GM21515 (cell line): ENCODE measurements at regions not wholly inside any gene's neighbourhood (a gene's known extent, or its start where the extent isn't known, plus 50 kb on each side); places are given as distances from the start of the nearest gene placed in this dataset.
"Not testable (repeated sequence)": the region's sequence is repeated elsewhere in the genome, so short reads cannot be mapped to it uniquely, and the experiment has no call there.

ENCODE experiments used
- ATAC-seq: cut with Tn5 transposase; IDR thresholded peaks from one replicate; pipeline ENCODE4 v1.9.1; 2021; ENCODE audit not compliant: unreplicated experiment

DNA sequence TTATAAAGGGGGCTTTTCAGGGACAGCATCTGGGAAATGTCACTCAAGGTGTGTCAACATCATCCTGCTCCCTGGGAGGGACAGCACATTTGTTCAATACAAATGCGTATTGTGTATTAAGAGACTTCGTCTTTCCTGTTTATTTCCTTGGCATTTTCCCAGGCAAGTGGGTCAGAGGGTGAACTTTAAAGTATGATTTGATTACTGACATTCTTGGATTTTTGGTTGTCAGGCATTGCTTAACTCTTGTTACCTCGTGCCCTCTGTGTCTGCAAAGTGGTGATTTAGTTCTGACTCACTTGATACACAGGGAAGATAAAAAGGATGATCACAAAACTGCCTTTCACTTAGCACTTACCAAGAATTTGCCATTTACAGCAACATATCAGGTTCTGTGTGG lies 292.7 kb downstream of the SUCLA2 start:
- ATAC-seq: no peak

DNA sequence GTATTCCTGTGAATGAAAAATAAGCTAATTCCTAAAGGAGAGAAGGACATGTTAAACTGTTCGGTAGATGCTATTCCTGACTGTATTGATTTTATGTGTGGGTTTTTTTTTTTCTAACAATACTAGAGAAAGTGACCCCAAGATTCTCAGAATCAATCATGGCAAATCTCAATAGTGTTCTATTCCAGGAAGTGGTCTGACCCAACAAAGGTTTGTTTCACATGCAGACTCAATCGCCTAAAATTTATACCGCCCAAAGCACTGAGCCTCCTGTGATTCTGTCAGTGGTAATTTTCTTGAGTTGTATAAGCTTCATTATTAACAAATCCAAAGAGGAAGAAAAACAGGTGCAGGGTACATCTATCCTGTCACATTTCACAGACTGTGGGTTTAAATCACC lies 293.7 kb downstream of the SUCLA2 start:
- no peak for ATAC-seq

DNA sequence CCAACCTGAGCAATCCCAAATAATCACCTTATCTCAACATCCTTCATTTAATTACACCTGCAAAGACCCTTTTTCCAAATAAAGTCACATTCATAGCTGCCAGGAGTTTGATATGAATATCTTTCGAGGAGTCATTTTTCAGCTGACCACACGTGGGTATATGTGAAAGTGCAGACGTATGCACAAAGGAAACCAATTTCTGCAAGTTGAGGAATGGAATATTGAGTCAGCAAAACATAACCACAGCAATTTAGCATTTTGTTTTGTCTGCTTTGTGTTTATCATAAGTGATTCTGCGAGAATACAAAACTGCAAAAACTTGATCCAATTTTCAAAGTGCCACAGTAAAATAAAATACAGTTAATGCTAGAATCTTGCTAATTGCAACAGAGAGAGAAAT lies 295.9 kb downstream of the SUCLA2 start:
- ATAC-seq: no peak

DNA sequence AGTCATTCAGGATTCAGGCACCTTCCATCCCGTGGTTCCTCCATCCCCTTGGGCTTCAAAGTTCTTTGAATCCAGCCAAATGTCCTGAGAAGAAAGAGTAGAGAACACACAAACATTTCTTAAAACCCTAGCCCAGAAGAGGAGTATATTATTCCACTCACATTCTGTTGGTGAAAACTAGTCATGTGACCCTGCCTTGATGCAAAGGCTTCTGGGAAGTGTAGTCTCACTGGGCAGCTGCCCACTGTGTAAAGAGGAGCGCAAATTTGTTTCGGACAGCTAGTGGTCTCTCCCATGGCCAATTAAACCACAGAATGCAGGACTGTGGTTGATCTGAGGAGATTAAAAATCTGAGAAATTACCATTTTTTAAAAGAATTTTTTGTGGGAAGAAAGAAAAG lies 304.4 kb downstream of the SUCLA2 start:
- ATAC-seq: no peak

DNA sequence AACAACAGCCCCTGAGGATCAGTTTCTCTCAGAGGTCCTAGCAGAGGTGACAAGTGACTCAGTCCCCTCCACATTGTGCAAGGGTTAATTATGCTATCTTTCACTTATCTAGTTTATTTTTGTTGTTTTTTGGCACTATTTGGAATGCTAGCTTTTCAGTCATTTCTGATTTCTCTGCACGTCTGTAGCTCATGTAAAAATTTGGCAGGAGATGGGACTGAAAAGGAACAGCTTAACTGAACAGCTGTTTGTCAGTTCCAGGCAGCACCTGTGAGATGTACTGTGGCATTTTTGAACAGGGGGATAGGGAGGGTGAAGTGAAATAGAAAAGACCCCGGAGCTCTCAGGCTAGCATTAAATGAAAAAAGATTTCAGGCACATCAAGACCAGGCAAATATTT lies 313.5 kb downstream of the SUCLA2 start:
- ATAC-seq: no peak

DNA sequence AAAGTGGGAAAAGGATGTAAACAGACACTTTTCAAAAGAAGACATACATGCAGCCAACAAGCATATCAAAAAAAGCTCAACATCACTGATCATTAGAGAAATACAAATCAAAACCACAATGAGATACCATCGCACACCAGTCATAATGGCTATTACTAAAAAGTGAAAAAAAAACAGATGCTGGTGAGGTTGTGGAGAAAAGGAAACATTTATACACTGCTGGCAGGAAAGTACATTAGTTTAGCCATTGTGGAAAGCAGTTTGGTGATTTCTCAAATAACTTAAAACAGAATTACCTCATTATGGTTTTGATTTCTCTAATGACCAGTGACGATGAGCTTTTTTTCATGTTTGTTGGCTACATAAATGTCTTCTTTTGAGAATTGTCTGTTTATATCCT lies 315.9 kb downstream of the SUCLA2 start:
- ATAC-seq: not testable (repeated sequence)

DNA sequence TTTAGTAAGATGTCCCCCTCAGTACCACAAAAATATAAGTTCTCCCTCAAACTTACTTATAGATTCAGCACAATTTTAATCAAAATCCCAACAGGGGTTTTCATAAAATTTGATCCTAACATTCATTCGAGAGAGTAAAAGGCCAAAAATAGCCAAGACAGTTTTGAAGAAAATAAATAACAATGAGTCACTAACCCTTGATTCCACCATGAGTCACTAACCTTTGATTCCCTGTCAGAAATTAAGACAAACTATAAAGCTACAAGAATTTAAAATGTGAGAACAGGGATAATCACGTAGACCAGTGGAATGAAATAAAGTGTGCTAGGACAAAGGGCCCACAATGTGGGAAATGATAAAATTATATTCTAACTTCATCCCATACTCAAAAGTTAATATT lies 320.3 kb downstream of the SUCLA2 start:
- ATAC-seq: no peak

DNA sequence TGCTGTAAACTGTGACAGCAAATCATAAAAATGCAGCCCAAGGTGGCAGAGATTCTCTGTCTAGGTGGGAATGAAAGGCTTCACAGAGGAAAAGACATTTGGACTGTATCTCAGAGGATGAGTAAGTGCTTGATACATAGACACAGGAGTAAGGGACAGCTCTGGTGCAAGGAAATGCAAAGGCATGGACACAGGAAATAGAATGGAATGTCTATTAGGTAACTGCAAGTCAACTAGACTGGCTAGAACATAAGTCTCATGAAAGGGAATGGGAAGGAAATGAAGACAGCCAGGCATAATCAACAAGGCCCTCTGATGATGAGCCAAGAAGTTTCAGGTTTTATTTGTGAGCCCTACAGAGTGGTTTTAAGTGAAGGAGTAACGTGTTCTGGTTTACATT lies 321.7 kb downstream of the SUCLA2 start:
- no peak for ATAC-seq

DNA sequence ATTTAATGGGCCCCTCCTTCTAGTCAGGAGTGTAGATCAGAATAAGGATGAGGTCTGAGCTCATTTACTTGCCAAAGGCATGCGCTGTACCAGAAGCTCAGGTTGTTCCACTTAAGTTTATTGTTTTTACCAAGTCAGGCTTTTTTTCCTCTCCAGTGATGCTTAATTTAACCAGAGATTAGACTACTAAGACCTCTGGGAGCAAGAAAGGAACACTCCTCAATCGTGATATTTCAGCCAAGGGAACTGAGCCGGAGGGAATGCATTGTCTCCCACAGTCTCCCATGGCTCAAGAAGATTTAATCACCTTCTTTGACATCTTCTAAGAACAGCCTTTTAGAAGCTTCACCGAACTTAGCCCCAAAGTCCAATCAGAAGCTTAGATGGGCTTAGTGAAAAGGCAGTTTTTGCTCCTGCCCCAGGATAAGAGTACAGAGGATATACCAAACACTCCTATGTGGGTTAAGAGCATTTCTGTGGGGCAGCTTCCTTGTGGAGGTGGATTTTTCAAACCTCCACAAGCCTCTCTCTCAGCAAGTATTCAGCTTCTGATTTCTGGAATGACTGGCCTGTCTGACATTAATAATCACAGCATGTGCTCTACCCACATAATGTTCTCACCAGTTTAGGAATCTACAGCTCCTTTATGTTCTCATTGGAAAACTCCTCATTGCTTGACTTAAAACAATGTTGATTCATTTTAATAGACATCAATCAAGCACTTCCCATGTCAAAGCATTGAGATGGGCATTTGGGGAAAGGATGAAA lies 322.7 kb downstream of the SUCLA2 start:
- ATAC-seq: no peak

DNA sequence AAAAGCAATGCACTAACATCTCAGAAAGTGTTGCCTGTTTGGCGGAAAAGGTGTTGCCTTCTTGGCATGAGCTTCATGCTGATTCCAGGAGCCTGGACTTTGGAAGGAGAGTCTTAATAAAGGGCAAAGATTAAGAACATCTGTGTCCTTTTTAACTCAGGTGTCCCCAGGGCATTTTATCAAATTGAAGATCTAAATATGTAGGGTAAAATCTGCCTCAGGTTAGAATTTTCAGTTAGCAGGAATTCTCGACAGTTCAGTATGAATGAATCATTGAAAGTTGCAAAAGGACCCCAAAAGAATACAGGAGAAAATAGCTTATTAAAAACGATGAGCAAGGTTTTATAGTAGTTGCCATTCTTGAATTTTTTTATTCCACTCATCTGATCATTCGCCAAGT lies 325.2 kb downstream of the SUCLA2 start:
- ATAC-seq: no peak

DNA sequence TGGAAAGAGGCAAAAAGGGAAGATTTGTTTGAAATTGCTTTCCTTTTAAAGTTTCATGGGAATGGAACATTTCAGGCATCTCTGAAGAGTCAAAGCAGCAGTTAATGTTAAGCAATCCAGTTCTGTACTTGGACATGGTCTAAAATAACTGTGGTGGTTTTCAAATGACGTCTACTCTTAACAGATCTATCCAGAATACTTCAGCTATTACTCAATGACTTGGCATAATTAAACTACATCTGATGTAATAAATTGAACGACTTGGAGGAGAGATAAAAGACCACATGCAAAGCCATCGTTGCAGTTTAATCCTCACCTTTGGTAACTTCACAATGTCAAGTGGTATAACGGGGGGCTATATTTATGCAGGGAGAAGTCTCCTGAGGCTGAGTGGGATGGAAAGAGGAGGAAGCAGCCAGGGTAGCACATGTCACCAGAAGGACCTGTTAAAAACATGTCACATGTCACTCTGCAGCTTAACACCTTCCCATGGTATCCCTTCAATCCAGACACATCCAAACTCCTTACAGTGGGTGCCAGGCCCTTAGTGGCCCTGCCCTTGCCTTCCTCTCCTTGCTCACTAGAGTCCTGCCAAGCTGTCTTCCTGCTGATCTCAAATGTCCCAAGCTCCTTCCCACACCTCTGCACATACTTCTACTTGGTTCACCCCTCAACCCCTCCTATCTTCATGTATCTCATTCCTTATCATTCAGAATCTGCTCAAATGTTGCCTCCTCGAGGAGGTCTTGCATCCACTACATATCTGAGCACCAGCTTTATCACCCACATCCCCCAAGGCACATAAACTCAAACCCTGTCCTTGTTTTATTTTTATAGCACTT lies 327.8 kb downstream of the SUCLA2 start:
- no peak for ATAC-seq

DNA sequence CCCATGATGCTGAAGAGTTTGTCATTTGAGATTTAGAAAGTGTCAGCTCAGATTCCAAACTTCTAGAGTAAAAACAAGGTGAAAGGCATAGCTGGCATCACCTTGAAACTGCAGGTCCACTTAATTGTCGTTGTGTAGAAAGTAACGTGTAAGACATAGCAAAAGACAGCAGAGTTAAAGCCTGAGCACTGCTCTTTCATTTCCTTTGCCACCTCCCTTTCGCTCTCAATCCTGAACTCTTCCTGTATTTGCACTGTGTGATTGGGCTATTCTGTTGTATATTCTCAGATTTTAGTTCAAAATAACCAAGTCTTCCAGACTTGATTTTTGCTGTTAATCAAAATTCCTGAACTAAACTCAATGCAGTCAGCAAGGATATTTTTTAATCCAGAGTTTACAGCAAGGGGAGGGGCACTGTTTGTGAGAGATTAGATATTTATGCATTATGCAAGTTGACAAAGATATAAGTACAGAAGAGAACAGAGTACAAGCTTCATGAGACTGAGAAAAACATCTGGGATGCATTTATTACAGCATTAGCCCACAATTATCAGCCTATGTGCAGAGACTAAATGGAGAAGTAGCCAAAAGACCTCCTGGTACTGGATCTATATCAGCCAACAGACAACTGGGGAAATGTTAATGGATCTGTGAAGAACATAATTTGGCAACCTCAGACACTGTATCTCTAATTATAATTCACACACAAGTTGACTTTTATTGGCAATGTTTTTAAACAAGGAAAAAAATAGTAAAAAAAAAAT lies 328.6 kb downstream of the SUCLA2 start:
- ATAC-seq: no peak

DNA sequence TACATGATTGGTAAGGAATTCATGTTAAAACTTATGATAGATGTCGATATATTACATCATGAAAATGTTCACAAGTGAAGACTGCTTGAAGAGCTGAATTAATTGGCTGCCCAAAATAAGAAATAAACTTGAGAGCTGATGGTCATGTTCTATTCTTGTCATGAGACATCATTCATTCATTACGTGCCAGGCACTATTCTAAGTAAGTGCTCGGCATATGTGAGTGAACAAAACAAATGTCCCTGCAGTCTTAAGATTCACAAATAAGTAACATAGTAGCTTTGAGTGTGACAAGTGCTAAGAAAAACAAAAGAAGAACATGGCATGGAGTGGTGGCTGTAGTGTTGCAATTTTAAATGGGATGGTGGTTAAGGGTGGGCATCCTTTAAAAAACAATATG lies 329.3 kb downstream of the SUCLA2 start:
- no peak for ATAC-seq

DNA sequence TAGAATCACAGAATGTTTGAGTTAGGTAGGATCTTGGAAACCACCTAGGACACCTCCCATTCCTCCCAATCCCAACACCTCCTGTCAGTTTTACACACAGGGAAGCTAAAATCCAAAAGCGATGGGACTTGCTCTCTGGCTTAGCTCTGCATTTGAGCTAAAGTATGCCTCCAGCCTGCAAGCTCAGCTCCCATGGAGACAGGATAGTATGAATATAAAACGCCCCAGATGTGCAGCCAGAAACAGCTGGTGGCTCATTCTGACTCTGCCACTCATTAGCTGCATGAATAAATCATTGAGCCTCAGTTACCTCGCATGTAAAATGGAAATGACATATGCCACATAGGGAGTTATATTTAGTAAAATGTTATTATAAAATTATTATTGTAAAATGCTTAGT lies 336.0 kb downstream of the SUCLA2 start:
- ATAC-seq: no peak

DNA sequence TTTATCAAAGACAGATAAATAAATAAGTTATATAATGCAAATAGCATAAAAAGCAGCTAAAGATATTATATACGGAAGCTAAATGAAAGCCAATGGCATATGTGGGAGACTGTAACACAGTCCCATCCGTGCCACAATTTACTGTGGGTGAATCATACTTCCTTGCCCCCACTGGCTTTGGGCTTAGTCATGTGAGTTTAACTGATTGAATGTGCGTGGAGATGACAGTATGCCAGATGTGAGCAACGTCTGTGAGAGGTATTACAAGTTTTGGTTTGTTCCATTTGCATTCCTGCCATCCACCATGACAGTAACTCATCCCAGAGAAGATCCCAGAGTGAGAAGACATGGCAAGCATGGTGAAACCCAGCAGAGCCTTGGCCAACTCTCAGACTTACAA lies 340.0 kb downstream of the SUCLA2 start:
- ATAC-seq: no peak

DNA sequence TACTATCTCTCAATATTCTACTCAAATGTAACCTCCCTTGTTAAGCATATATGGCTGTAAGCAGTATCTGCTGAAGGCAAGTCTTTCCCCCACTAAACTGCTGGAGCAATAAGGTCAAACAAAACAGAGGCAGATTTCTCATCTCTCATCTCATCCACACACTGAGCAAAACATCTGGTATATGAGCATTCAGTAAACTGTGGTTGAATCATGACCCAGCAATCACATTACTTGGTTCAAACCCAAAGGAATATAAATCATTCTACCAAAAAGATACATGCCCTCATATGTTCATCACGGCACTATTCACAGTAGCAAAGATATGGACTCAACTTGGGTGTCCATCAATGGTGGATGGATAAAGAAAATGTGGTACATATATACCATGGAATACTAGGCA lies 344.4 kb downstream of the SUCLA2 start:
- ATAC-seq: no peak

DNA sequence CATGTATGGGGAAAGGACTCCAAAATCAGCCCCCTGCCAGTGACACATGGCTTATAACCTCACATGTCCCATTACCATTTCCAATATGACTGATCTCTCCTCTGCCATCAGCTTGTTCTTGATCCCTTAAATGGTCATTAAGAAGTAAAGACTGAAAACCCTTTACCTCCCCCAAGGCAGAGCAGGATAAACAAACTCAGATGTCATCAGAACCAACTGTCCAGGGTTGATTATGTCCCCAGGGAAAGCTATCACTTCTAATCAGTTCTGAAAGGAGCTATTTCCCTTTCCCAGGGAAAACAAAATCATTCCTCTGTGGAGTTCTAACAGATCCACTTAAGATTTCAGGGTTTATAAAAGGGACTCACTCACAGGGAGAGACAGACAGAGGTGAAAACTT lies 350.9 kb downstream of the SUCLA2 start:
- no peak for ATAC-seq

DNA sequence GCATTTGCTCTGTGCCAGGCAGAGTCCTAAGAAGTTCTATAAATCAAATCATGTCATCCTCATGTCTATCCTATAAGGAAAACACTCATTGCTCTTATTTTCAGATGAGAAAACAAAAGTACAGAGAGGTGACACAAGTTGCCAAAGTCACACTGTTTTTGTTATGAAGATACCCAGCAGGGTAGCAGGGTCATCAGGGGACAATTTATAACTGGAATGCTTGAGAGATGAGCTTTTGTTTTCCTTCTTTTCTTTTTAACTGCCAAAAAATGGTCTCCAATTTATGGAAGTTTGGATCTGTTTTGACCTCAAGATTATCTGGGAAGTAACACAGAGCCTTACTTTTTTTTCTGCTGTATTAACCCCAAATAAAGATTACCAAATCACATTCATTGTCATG lies 354.1 kb downstream of the SUCLA2 start:
- no peak for ATAC-seq

DNA sequence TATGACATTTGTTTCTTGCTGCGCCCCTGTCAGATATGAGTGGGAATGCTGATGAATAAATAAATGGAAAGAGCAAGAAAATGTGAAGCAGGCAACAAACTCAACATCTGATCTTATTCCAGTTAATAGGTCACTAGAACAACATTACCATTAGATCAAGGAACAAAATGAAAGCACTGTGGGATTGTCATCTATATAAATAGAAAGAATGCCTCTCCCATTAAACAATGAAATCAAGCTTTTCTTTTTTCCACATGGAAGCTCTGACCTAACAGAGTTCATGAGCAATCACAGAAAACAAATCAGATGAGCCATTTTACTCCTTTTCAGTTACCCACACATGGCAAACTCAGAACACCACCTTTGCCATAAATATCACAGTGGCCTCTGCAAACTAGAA lies 354.8 kb downstream of the SUCLA2 start:
- no peak for ATAC-seq

DNA sequence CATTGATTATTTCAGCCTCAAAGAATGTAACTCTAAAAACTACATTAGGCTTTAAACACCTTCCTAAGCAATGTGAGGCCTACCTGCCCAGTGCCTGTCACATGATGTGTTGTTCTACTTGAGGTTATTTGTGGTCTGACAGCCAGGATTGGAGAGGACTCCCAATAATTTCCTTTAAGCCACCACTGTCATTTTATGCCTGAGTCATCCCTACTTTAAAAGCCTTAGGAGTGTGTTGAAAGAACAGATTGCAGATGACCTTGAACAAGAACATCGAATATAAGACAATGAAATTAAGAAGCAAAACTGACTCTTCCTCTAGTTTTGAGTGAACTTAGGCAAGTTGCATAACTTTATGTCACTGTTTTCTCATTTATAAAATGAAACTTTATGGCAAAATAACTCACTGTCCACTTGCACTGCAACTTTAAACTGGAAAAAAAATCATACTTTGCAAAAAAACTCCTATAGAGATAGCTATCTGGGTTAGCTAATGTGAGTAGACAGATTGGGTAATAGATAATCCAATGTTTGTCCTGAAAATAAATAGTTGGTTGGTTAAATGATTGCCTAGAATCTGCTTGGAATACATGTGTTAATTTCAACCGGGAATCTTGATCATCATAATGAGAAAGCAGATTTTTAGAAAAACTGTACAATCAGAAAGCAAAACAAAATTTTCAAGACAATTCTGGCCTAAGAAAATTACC lies 361.2 kb downstream of the SUCLA2 start:
- no peak for ATAC-seq

DNA sequence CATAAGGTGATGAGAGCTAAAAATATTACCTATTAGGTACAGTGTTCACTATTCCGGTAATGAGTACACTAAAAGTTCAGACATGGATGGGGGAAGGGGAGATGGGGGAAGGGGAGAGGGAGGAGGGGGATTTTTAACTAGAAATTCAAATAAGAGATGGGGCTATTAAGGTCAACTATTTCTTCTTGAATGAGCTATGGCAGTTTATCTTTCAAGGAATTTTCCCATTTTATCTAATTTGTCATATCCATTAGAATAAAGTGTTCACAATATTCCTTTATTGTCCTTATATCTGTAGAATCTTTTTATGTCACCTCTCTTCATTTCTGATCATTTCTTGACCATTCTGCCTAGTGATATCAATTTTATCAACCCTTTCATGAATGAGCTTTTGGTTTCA lies 362.4 kb downstream of the SUCLA2 start:
- ATAC-seq: no peak
